Neural cell (in vitro differentiated cells): ENCODE measurements at regions not wholly inside any gene's neighbourhood (a gene's known extent, or its start where the extent isn't known, plus 50 kb on each side); places are given as distances from the start of the nearest gene placed in this dataset.

Source experiments
- H2AFZ ChIP-seq: fragments of 200-600, 300-800 bp; sonication (generic), shearing (Covaris generic); 2 replicates; pipeline ENCODE4 v1.6.0; 2014; ENCODE audit warnings: low read depth, mild to moderate bottlenecking, antibody characterized with exemption, low read length, moderate library complexity
- H3F3A ChIP-seq: fragments of 200-600 bp; shearing (Covaris generic); 2 replicates; pipeline ENCODE4 v1.6.1; 2016; ENCODE audit warnings: mild to moderate bottlenecking, moderate library complexity, mixed read lengths, antibody characterized with exemption, low read length; ENCODE audit not compliant: insufficient read depth, poor library complexity, severe bottlenecking
- H3K27ac ChIP-seq: fragments of 200-600, 300-800 bp; sonication (generic), shearing (Covaris generic); 2 replicates; pipeline ENCODE4 v1.5.1; 2014; ENCODE audit warnings: mild to moderate bottlenecking, low read length, moderate library complexity
- H3K27me3 ChIP-seq: fragments of 300-800, 200-600 bp; sonication (generic), shearing (Covaris generic); 2 replicates; pipeline ENCODE4 v1.6.0; 2014; ENCODE audit warnings: mild to moderate bottlenecking, low read depth, low read length, moderate library complexity; ENCODE audit not compliant: insufficient read depth
- H3K36me3 ChIP-seq: fragments of 300-800, 200-600 bp; sonication (generic), shearing (Covaris generic); 2 replicates; pipeline ENCODE4 v1.5.1; 2014; ENCODE audit warnings: mild to moderate bottlenecking, antibody characterized with exemption, low read length, moderate library complexity; ENCODE audit not compliant: insufficient read depth
- H3K4me2 ChIP-seq: fragments of 300-800, 200-600 bp; sonication (generic), shearing (Covaris generic); 2 replicates; pipeline ENCODE4 v1.6.0; 2014; ENCODE audit warnings: mild to moderate bottlenecking, low read length
- H3K4me3 ChIP-seq: fragments of 300-800, 200-600 bp; sonication (generic), shearing (Covaris generic); 2 replicates; pipeline ENCODE4 v1.5.1; 2014; ENCODE audit warnings: mild to moderate bottlenecking, low read length, moderate library complexity
- H3K79me2 ChIP-seq: fragments of 200-600 bp; shearing (Covaris generic); replicated peaks from 2 replicates; pipeline ENCODE4 v1.6.0; 2014; ENCODE audit warnings: mild to moderate bottlenecking, low read length, moderate library complexity; ENCODE audit not compliant: insufficient read depth
- H3K9ac ChIP-seq: fragments of 300-800, 200-600 bp; sonication (generic), shearing (Covaris generic); 2 replicates; pipeline ENCODE4 v1.6.1; 2016; ENCODE audit warnings: mild to moderate bottlenecking, low read length, mixed read lengths
- H3K9me2 ChIP-seq: fragments of 200-600 bp; shearing (Covaris generic); 2 replicates; pipeline ENCODE4 v1.6.1; 2016; ENCODE audit warnings: mild to moderate bottlenecking, low read length, mixed read lengths; ENCODE audit not compliant: insufficient read depth
- H3K9me3 ChIP-seq: fragments of 200-600, 300-800 bp; sonication (generic), shearing (Covaris generic); 2 replicates; pipeline ENCODE4 v1.6.1; 2016; ENCODE audit warnings: mild to moderate bottlenecking, mixed run types, low read length, moderate library complexity, mixed read lengths
- H4K20me1 ChIP-seq: fragments of 200-600 bp; shearing (Covaris generic); 2 replicates; pipeline ENCODE4 v1.6.1; 2016; ENCODE audit warnings: mild to moderate bottlenecking, mixed run types; ENCODE audit not compliant: insufficient read depth
- EP300 ChIP-seq: fragments of 450-650 bp; conservative IDR thresholded peaks from 2 replicates; pipeline ENCODE4 v1.6.1; 2014; ENCODE audit warnings: antibody characterized with exemption, mild to moderate bottlenecking, moderate library complexity; ENCODE audit not compliant: poor library complexity, severe bottlenecking
- EZH2 ChIP-seq: fragments of 200-600, 300-800 bp; shearing (Covaris generic), sonication (generic); IDR thresholded peaks from 2 replicates; pipeline ENCODE4 v1.6.1; 2014; ENCODE audit warnings: antibody characterized with exemption, low read length, borderline replicate concordance, mild to moderate bottlenecking; ENCODE audit not compliant: insufficient read depth, poor library complexity, severe bottlenecking
- MXI1 ChIP-seq: fragments of 450-650 bp; conservative IDR thresholded peaks from 2 replicates; pipeline ENCODE4 v1.6.1; 2014; ENCODE audit warnings: antibody characterized with exemption, mild to moderate bottlenecking; ENCODE audit not compliant: poor library complexity, severe bottlenecking
- POLR2AphosphoS5 ChIP-seq: IDR thresholded peaks from 2 replicates; pipeline ENCODE4 v1.6.1; 2012
- RAD21 ChIP-seq: fragments of 450-650 bp; conservative IDR thresholded peaks from 2 replicates; pipeline ENCODE4 v1.6.1; 2014; ENCODE audit warnings: antibody characterized with exemption, mild to moderate bottlenecking, moderate library complexity
- SMC3 ChIP-seq: fragments of 450-650 bp; conservative IDR thresholded peaks from 2 replicates; pipeline ENCODE4 v1.6.1; 2014; ENCODE audit warnings: antibody characterized with exemption, mild to moderate bottlenecking, moderate library complexity; ENCODE audit not compliant: poor library complexity
- TAF1 ChIP-seq: IDR thresholded peaks from 2 replicates; pipeline ENCODE4 v1.6.1; 2012; ENCODE audit warnings: low read depth
- TF ChIP-seq, protein P1 (sequence below): fragments of 450-650 bp; IDR thresholded peaks from 2 replicates; pipeline ENCODE4 v1.5.1; 2014; ENCODE audit warnings: antibody characterized with exemption, mild to moderate bottlenecking, moderate library complexity; ENCODE audit not compliant: poor library complexity, severe bottlenecking
- TF ChIP-seq, protein P2 (sequence below): IDR thresholded peaks from 2 replicates; pipeline ENCODE4 v1.6.1; 2012; ENCODE audit warnings: borderline replicate concordance

DNA sequence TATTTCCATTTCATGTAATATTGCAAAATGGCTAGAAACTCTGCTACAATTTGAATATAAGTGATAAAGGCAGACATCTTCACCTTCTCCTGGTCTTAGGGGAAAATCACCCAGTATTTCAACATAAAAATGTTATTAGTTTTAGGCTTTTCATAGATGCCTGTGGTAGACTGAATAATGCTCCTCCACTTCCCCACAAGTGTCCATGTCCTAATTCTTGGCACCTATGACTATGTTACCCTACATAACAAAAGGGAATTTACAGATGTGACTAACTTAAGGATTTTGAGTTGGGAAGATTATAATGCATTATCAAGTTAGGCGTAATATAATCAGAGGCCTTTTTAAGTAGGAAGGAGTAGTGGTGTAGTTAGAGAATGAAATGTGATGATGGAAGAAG, 196.4 kb downstream of the TMTC3 start:
- H3K9me2 ChIP-seq = no peaks in the 10 kb centered on the region
- H3K79me2 ChIP-seq = no peaks in the 10 kb centered on the region
- H3K9ac ChIP-seq = no peak overlapping the region
- no peaks in the 10 kb centered on the region for H4K20me1 ChIP-seq
- H3K4me2 ChIP-seq = no peak overlapping the region
- H3K9me3 ChIP-seq = no peaks in the 10 kb centered on the region
- H3K36me3 ChIP-seq = no peaks in the 10 kb centered on the region
- no peak overlapping the region for H3K27ac ChIP-seq
- no peaks in the 10 kb centered on the region for H3K27me3 ChIP-seq
- no peak overlapping the region for H3K4me3 ChIP-seq
- H3F3A ChIP-seq = no peaks in the 10 kb centered on the region
- no peak overlapping the region for H2AFZ ChIP-seq
- no peak for TF ChIP-seq EZH2
- no peak for TF ChIP-seq EP300
- no peak for TF ChIP-seq TAF1
- TF ChIP-seq, protein P1, sequence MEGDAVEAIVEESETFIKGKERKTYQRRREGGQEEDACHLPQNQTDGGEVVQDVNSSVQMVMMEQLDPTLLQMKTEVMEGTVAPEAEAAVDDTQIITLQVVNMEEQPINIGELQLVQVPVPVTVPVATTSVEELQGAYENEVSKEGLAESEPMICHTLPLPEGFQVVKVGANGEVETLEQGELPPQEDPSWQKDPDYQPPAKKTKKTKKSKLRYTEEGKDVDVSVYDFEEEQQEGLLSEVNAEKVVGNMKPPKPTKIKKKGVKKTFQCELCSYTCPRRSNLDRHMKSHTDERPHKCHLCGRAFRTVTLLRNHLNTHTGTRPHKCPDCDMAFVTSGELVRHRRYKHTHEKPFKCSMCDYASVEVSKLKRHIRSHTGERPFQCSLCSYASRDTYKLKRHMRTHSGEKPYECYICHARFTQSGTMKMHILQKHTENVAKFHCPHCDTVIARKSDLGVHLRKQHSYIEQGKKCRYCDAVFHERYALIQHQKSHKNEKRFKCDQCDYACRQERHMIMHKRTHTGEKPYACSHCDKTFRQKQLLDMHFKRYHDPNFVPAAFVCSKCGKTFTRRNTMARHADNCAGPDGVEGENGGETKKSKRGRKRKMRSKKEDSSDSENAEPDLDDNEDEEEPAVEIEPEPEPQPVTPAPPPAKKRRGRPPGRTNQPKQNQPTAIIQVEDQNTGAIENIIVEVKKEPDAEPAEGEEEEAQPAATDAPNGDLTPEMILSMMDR = no peak

DNA sequence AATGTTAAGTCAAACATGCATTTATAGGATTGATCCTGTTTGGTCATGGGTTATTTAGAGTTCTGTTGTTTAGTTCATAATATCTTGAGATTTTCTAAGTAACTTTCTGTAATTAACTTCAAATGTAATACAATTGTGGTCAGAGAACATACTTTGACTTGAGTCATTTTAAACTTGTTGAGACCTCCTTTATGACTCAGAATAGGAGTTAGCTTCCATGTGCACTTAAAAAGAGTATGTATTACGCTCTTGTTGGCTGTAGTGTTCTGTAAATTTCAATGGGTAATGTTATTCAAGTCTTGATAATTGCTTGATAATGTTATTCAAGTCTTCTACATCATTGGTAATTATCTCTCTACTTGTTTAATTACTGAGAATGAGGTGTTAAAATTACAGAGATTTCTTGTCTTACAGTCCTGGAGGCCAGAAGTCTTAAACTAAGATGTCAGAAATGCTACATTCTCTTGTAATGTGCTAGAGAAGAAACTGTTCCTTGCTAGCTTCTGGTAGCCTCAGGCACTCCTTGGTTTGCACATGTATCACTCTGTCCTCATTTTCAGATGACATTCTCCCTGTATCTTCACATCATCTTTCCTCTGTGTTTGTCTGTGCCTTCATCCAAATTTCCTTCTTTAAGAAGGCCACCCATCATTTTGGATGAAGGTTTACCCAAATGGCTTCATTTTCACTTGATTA, 197.3 kb downstream of the TMTC3 start:
- TF ChIP-seq, protein P1 = no peak
- TF ChIP-seq, protein P2, sequence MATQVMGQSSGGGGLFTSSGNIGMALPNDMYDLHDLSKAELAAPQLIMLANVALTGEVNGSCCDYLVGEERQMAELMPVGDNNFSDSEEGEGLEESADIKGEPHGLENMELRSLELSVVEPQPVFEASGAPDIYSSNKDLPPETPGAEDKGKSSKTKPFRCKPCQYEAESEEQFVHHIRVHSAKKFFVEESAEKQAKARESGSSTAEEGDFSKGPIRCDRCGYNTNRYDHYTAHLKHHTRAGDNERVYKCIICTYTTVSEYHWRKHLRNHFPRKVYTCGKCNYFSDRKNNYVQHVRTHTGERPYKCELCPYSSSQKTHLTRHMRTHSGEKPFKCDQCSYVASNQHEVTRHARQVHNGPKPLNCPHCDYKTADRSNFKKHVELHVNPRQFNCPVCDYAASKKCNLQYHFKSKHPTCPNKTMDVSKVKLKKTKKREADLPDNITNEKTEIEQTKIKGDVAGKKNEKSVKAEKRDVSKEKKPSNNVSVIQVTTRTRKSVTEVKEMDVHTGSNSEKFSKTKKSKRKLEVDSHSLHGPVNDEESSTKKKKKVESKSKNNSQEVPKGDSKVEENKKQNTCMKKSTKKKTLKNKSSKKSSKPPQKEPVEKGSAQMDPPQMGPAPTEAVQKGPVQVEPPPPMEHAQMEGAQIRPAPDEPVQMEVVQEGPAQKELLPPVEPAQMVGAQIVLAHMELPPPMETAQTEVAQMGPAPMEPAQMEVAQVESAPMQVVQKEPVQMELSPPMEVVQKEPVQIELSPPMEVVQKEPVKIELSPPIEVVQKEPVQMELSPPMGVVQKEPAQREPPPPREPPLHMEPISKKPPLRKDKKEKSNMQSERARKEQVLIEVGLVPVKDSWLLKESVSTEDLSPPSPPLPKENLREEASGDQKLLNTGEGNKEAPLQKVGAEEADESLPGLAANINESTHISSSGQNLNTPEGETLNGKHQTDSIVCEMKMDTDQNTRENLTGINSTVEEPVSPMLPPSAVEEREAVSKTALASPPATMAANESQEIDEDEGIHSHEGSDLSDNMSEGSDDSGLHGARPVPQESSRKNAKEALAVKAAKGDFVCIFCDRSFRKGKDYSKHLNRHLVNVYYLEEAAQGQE = no peak
- TF ChIP-seq EP300 (no peak), POLR2AphosphoS5 (no peak), SMC3 (no peak), EZH2 (no peak), TAF1 (no peak), MXI1 (no peak), RAD21 (no peak)
- Histone ChIP-seq H3K27ac (no peak overlapping the region), H3K9ac (no peak overlapping the region), H4K20me1 (no peaks in the 10 kb centered on the region), H3K79me2 (no peaks in the 10 kb centered on the region), H3K4me3 (no peak overlapping the region), H3K9me2 (no peaks in the 10 kb centered on the region), H3K27me3 (no peaks in the 10 kb centered on the region), H3K36me3 (no peaks in the 10 kb centered on the region), H3F3A (no peaks in the 10 kb centered on the region), H3K4me2 (no peak overlapping the region), H3K9me3 (no peaks in the 10 kb centered on the region), H2AFZ (no peak overlapping the region)
